Tibial artery (tissue), 4 donors: ENCODE measurements at regions not wholly inside any gene's neighbourhood (a gene's known extent, or its start where the extent isn't known, plus 50 kb on each side); places are given as distances from the start of the nearest gene placed in this dataset.
"Not testable (repeated sequence)": the region's sequence is repeated elsewhere in the genome, so short reads cannot be mapped to it uniquely, and the experiment has no call there.

Experiments
- DNase-seq, 2 donors: peaks; one replicate each; pipeline ENCODE4 v3.0.0-alpha.2; 2019
- H3K27ac ChIP-seq, 2 donors: fragments of 200-600 bp; sonication (generic) in 1 of 2; 1 replicate in 1 of 2; 2 replicates in 1 of 2; pipeline ENCODE4 v1.5.1; 2018 to 2019; ENCODE audit warnings: mild to moderate bottlenecking in 1 of 2
- H3K27me3 ChIP-seq, 2 donors: fragments of 200-600 bp; sonication (generic) in 1 of 2; one replicate each; pipeline versions ENCODE4 v1.5.1 to v1.6.0; 2016 to 2019
- H3K36me3 ChIP-seq, 3 donors: fragments of 200-600 bp; sonication (generic) in 2 of 3; one replicate each; pipeline ENCODE4 v1.5.1; 2016 to 2019; ENCODE audit warnings: mild to moderate bottlenecking in 2 of 3
- H3K4me1 ChIP-seq, 4 donors: fragments of 200-600 bp; sonication (generic) in 2 of 4; 1 replicate in 3 of 4; 2 replicates in 1 of 4; pipeline ENCODE4 v1.5.1; 2016 to 2019
- H3K4me3 ChIP-seq, 2 donors: fragments of 200-600 bp; sonication (generic) in 1 of 2; 1 replicate in 1 of 2; 2 replicates in 1 of 2; pipeline ENCODE4 v1.5.1; 2018 to 2019; ENCODE audit warnings: mild to moderate bottlenecking in 2 of 2
- H3K9me3 ChIP-seq, 3 donors: fragments of 200-600 bp; sonication (generic) in 1 of 3; one replicate each; pipeline ENCODE4 v1.5.1; 2016 to 2019
- CTCF ChIP-seq, 2 experiments: fragments of 200-600 bp in 1 of 2; fragments of 450-650 bp in 1 of 2; IDR thresholded peaks; one replicate each; pipeline ENCODE4 v1.5.1; 2017 to 2019; ENCODE audit warnings: antibody characterized with exemption in 2 of 2, mild to moderate bottlenecking in 1 of 2, moderate library complexity in 1 of 2
- intact Hi-C: fragments of 100-400 bp; cut with DNase I; formaldehyde crosslinking; loops from one replicate; pipeline ENCODE4 v1.15.0; 2023; ENCODE audit warnings: low total_unique reads

GRCh38 chr4:181119186-181119585 is 1124.0 kb upstream of the TENM3 start:
- no peaks in the 10 kb centered on the region for H3K27me3 ChIP-seq
- intact Hi-C loops = no loop called here
- no peak for TF ChIP-seq CTCF (IDR thresholded peaks at IDR 0.05)
- DNase-seq = no peak
- no peak overlapping the region for H3K27ac ChIP-seq
- H3K36me3 ChIP-seq = no peaks in the 10 kb centered on the region
- no peak overlapping the region for H3K4me3 ChIP-seq
- H3K9me3 ChIP-seq = no peaks in the 10 kb centered on the region
- H3K4me1 ChIP-seq = no peaks in the 10 kb centered on the region

- intact Hi-C loops = no loop called here
- no peak for TF ChIP-seq CTCF (IDR thresholded peaks at IDR 0.05)
- no peak overlapping the region for H3K4me3 ChIP-seq
Measured at GRCh38 chr4:181121733-181122132, 1121.5 kb upstream of the TENM3 start.

GRCh38 chr4:181127171-181127570 is 1116.0 kb upstream of the TENM3 start:
- no peaks in the 10 kb centered on the region for H3K36me3 ChIP-seq
- no peak overlapping the region for H3K4me3 ChIP-seq
- H3K4me1 ChIP-seq = no peaks in the 10 kb centered on the region
- no peak for DNase-seq
- no peaks in the 10 kb centered on the region for H3K27me3 ChIP-seq
- no peaks in the 10 kb centered on the region for H3K9me3 ChIP-seq
- no peak for TF ChIP-seq CTCF (IDR thresholded peaks at IDR 0.05)
- no peak overlapping the region for H3K27ac ChIP-seq
- intact Hi-C loops = no loop called here

More at GRCh38 chr4:181121733-181122132, 1121.5 kb upstream of the TENM3 start:
- H3K27ac ChIP-seq = no peak overlapping the region
- H3K9me3 ChIP-seq = no peaks in the 10 kb centered on the region
- no peak for DNase-seq
- no peaks in the 10 kb centered on the region for H3K4me1 ChIP-seq
- no peaks in the 10 kb centered on the region for H3K27me3 ChIP-seq
- no peaks in the 10 kb centered on the region for H3K36me3 ChIP-seq

- H3K4me3 ChIP-seq, H3K36me3 ChIP-seq, DNase-seq, H3K9me3 ChIP-seq, intact Hi-C loops, H3K27ac ChIP-seq, H3K4me1 ChIP-seq, H3K27me3 ChIP-seq: not testable (repeated sequence)
Measured at GRCh38 chr4:181130317-181130716, 1112.9 kb upstream of the TENM3 start.

- TF ChIP-seq CTCF (IDR thresholded peaks at IDR 0.05) = no peak
- intact Hi-C loops = no loop called here
- DNase-seq = no peak
Measured at GRCh38 chr4:181137351-181137750, 1105.9 kb upstream of the TENM3 start.

GRCh38 chr4:181138116-181138515 is 1105.1 kb upstream of the TENM3 start:
- peaks cover 0 to 14% of the 10 kb centered on the region in 2 donors for H3K27me3 ChIP-seq
- no peak for TF ChIP-seq CTCF (IDR thresholded peaks at IDR 0.05)
- no peak for DNase-seq
- H3K36me3 ChIP-seq = no peaks in the 10 kb centered on the region
- no peak overlapping the region for H3K4me3 ChIP-seq
- intact Hi-C loops = no loop called here
- no peaks in the 10 kb centered on the region for H3K9me3 ChIP-seq
- H3K27ac ChIP-seq = no peak overlapping the region
- H3K4me1 ChIP-seq = no peaks in the 10 kb centered on the region

More at GRCh38 chr4:181137351-181137750, 1105.9 kb upstream of the TENM3 start:
- Histone ChIP-seq H3K36me3 (no peaks in the 10 kb centered on the region), H3K4me3 (no peak overlapping the region), H3K27ac (no peak overlapping the region), H3K4me1 (no peaks in the 10 kb centered on the region), H3K27me3 (peaks cover 0 to 7% of the 10 kb centered on the region in 2 donors), H3K9me3 (no peaks in the 10 kb centered on the region)
